RWPE2 (cell line): ENCODE measurements at regions not wholly inside any gene's neighbourhood (a gene's known extent, or its start where the extent isn't known, plus 50 kb on each side); places are given as distances from the start of the nearest gene placed in this dataset.

Experiments used
- ATAC-seq: fragments of 200-7000 bp; cut with Tn5 transposase; 3 replicates; pipeline ENCODE4 v1.9.1; 2021; ENCODE audit warnings: low read depth
- DNase-seq: peaks from one replicate; pipeline ENCODE4 v3.0.0-alpha.2; 2020; ENCODE audit warnings: low spot score
- H3K27ac ChIP-seq: fragments of 450-650 bp; 2 replicates; pipeline ENCODE4 v1.5.1; 2017; ENCODE audit warnings: mild to moderate bottlenecking; ENCODE audit not compliant: poor library complexity, severe bottlenecking
- H3K27me3 ChIP-seq: fragments of 250-450 bp; sonication (Bioruptor Pico); 2 replicates; pipeline ENCODE4 v1.5.1; 2021; ENCODE audit warnings: mild to moderate bottlenecking, moderate library complexity; ENCODE audit not compliant: insufficient read depth, poor library complexity, severe bottlenecking
- H3K36me3 ChIP-seq: fragments of 250-450 bp; sonication (Bioruptor Pico); 2 replicates; pipeline ENCODE4 v1.5.1; 2020; ENCODE audit warnings: low read depth, mild to moderate bottlenecking, moderate library complexity
- H3K4me1 ChIP-seq: fragments of 250-450 bp; sonication (Bioruptor Pico); 2 replicates; pipeline ENCODE4 v1.5.1; 2021; ENCODE audit warnings: mild to moderate bottlenecking, moderate library complexity; ENCODE audit not compliant: insufficient read depth, poor library complexity, severe bottlenecking
- H3K4me3 ChIP-seq: fragments of 250-450 bp; sonication (Bioruptor Pico); 2 replicates; pipeline ENCODE4 v1.5.1; 2021; ENCODE audit warnings: mild to moderate bottlenecking, moderate library complexity; ENCODE audit not compliant: severe bottlenecking
- H3K9me3 ChIP-seq: fragments of 250-450 bp; sonication (Bioruptor Pico); 2 replicates; pipeline ENCODE4 v1.5.1; 2021; ENCODE audit warnings: mild to moderate bottlenecking, moderate library complexity; ENCODE audit not compliant: severe bottlenecking
- TF ChIP-seq, protein P1 (sequence below): fragments of 450-650 bp; IDR thresholded peaks from one replicate; pipeline ENCODE4 v1.5.1; 2017; ENCODE audit warnings: mild to moderate bottlenecking, moderate library complexity; ENCODE audit not compliant: poor library complexity, severe bottlenecking

- DNase-seq (no peak), ATAC-seq (peak; percentile 49; the same call in 2 of the 3 replicates)
- no peaks in the 10 kb centered on the region for H3K36me3 ChIP-seq
- H3K9me3 ChIP-seq: no peaks in the 10 kb centered on the region
- no peak overlapping the region for H3K27ac ChIP-seq
- TF ChIP-seq, protein P1, sequence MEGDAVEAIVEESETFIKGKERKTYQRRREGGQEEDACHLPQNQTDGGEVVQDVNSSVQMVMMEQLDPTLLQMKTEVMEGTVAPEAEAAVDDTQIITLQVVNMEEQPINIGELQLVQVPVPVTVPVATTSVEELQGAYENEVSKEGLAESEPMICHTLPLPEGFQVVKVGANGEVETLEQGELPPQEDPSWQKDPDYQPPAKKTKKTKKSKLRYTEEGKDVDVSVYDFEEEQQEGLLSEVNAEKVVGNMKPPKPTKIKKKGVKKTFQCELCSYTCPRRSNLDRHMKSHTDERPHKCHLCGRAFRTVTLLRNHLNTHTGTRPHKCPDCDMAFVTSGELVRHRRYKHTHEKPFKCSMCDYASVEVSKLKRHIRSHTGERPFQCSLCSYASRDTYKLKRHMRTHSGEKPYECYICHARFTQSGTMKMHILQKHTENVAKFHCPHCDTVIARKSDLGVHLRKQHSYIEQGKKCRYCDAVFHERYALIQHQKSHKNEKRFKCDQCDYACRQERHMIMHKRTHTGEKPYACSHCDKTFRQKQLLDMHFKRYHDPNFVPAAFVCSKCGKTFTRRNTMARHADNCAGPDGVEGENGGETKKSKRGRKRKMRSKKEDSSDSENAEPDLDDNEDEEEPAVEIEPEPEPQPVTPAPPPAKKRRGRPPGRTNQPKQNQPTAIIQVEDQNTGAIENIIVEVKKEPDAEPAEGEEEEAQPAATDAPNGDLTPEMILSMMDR: no peak
- no peak overlapping the region for H3K4me3 ChIP-seq
- no peaks in the 10 kb centered on the region for H3K4me1 ChIP-seq
- H3K27me3 ChIP-seq: no peaks in the 10 kb centered on the region
These were observed 151.0 kb upstream of the TMTC4 start for GRCh38 chr13:100825557-100825956.

GRCh38 chr13:100824366-100824765, 149.8 kb upstream of the TMTC4 start:
- Histone ChIP-seq H3K9me3 (no peaks in the 10 kb centered on the region), H3K27me3 (no peaks in the 10 kb centered on the region), H3K4me1 (no peaks in the 10 kb centered on the region), H3K36me3 (no peaks in the 10 kb centered on the region), H3K27ac (no peak overlapping the region), H3K4me3 (no peak overlapping the region)
- DNase-seq (no peak), ATAC-seq (no peak)
- TF ChIP-seq, protein P1: no peak

DNA sequence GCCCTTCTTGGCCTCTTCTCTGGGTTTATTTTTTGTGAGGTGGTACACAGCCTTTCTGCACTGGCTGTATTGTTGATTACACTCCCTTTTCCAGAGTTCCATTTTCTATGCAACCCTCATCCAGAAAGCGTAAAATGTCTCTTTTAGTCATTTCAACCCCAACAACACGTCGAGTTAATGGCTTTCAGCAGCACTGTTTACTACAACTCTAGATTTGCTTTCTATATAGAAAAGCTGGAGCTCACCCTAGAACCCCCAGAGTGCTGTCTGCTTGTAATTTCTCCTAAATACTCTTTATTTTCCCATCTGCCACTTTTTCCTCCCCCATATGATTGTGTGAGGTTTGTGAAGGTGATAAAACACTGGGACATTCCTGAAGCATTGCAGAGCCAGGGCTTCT, 148.9 kb upstream of the TMTC4 start:
- TF ChIP-seq, protein P1: no peak
- DNase-seq: no peak
- Histone ChIP-seq H3K9me3 (no peaks in the 10 kb centered on the region), H3K27me3 (no peaks in the 10 kb centered on the region), H3K4me1 (no peaks in the 10 kb centered on the region), H3K36me3 (no peaks in the 10 kb centered on the region), H3K4me3 (no peak overlapping the region), H3K27ac (no peak overlapping the region)
- no peak for ATAC-seq

- no peak for DNase-seq
- Histone ChIP-seq H3K36me3 (no peaks in the 10 kb centered on the region), H3K9me3 (no peaks in the 10 kb centered on the region), H3K27ac (no peak overlapping the region), H3K4me1 (no peaks in the 10 kb centered on the region), H3K27me3 (no peaks in the 10 kb centered on the region), H3K4me3 (no peak overlapping the region)
- TF ChIP-seq, protein P1: no peak
- no peak for ATAC-seq
These were observed 148.4 kb upstream of the TMTC4 start for GRCh38 chr13:100822871-100823443.

GRCh38 chr13:100818711-100819110, 144.1 kb upstream of the TMTC4 start:
- TF ChIP-seq, protein P1: no peak
- H3K4me3 ChIP-seq: no peak overlapping the region
- H3K27ac ChIP-seq: no peak overlapping the region
- no peak for ATAC-seq
- no peak for DNase-seq
- H3K36me3 ChIP-seq: no peaks in the 10 kb centered on the region
- H3K4me1 ChIP-seq: no peaks in the 10 kb centered on the region
- no peaks in the 10 kb centered on the region for H3K9me3 ChIP-seq
- H3K27me3 ChIP-seq: no peaks in the 10 kb centered on the region
